Mammary epithelial cell (primary cell): ENCODE measurements at regions not wholly inside any gene's neighbourhood (a gene's known extent, or its start where the extent isn't known, plus 50 kb on each side); places are given as distances from the start of the nearest gene placed in this dataset.

Experiments used
- CTCF ChIP-seq, 2 donors: IDR thresholded peaks in 1 of 2; conservative IDR thresholded peaks in 1 of 2; 2 replicates each; pipeline ENCODE4 v1.5.1; 2011 to 2012; ENCODE audit warnings: inconsistent platforms in 2 of 2, low read length in 2 of 2, mild to moderate bottlenecking in 2 of 2, control low read depth in 1 of 2, low read depth in 1 of 2; ENCODE audit not compliant: insufficient read depth in 1 of 2; ENCODE audit errors: extremely low read depth in 1 of 2
- EZH2 ChIP-seq: IDR thresholded peaks from 2 replicates; pipeline ENCODE4 v1.6.1; 2012; ENCODE audit warnings: low read length, inconsistent platforms, borderline replicate concordance

- TF ChIP-seq CTCF (conservative IDR thresholded peaks at IDR 0.05 in 1 of 2, IDR thresholded peaks at IDR 0.05 in 1 of 2; ENCODE audit: extremely low read depth in 1 of 2, insufficient read depth in 1 of 2, low read depth in 1 of 2, low read length in 2 of 2), result no peak
- no peak for TF ChIP-seq EZH2
Measured at GRCh38 chr1:78280626-78281025, 210.1 kb upstream of the PTGFR start.
